NCI-H524 (cell line): ENCODE measurements at regions not wholly inside any gene's neighbourhood (a gene's known extent, or its start where the extent isn't known, plus 50 kb on each side); places are given as distances from the start of the nearest gene placed in this dataset.
"Not testable (repeated sequence)": the region's sequence is repeated elsewhere in the genome, so short reads cannot be mapped to it uniquely, and the experiment has no call there.

Experiments used
- DNase-seq, 2 experiments: peaks; one replicate each; lab custom pipeline; 2025; lab: John Stamatoyannopoulos, UW

- no peak for DNase-seq
These were observed 61.1 kb upstream of the SEM1 start for GRCh38 chr7:96770758-96771157.

- DNase-seq: no peak
These were observed 62.6 kb upstream of the SEM1 start for GRCh38 chr7:96772139-96772694.

DNA sequence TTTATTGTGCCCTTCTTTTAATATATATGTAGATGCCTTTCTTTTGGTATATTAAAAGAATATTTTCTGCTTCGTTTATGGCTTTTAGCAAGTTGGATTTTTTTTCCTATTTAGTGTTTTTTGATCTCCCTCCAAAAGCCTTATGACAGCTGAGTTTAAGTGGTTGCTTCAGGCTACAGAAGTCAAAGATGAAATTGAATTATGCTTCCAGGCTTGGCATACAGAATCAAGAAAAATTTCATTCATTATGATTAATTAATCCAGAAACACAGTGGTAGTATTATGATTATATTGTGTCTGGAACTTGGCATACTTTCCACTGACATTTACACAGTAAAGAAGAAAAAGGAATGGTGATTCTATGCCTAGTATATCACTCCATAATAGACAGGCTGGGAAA is 63.8 kb upstream of the SEM1 start:
- no peak for DNase-seq

DNA sequence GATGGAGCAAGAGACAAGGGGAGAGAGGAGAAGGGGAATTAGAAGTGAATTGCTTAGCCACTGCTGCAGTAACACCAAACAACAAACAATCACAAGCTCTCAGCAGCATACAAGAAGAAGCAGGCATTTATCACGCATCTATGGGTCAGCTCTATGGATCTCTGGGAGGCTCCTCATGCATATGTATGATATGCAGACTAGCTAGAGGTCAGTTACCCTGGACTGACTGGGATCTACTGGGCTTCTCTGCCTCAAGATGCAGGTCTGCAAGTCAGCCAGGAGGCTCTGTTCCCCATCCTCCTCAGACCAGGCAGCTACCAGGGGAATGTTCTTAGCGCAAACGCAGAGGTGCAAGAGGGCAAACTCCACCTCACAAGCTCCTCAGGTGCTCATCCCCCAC is 64.7 kb upstream of the SEM1 start:
- no peak for DNase-seq

- DNase-seq: no peak
These were observed 65.4 kb upstream of the SEM1 start for GRCh38 chr7:96775046-96775445.

DNA sequence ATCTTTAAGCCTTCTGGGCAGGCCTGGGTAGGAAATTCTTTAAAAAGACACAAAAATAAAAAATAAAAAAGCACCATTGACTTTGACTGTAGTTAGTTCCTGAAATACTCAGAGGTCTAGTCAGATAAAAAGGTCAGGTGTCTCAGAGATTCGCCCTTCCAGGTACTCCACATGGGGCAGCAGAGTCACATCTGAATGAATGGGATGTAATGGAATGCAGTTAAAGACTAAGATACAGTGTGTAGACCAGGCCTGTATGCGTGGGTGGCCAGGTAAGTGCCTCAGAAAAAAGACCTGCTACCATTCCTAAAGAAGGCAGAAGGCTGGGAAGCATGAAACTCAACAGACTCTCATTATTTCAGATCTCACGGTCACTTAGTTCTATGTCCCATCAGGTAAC is 68.6 kb upstream of the SEM1 start:
- DNase-seq: no peak

DNA sequence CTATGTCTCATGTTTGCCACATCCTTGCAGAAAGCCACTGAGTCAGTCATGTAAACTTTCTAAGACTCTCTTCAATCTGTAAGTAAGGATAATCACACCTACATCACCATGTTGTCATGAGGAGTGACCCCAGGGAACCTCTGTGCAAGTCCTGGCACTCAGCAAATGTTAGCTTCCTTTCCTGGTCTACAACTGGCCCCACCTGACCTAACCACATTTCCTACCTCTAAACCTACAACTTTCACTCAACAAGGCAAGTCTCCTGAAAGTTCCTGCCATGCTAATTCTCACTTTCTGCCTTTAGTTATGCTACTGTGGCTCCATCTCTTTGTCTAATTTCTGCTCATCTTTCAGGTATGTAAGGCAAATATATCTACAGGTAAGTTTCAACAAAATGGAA is 72.3 kb upstream of the SEM1 start:
- no peak for DNase-seq

DNA sequence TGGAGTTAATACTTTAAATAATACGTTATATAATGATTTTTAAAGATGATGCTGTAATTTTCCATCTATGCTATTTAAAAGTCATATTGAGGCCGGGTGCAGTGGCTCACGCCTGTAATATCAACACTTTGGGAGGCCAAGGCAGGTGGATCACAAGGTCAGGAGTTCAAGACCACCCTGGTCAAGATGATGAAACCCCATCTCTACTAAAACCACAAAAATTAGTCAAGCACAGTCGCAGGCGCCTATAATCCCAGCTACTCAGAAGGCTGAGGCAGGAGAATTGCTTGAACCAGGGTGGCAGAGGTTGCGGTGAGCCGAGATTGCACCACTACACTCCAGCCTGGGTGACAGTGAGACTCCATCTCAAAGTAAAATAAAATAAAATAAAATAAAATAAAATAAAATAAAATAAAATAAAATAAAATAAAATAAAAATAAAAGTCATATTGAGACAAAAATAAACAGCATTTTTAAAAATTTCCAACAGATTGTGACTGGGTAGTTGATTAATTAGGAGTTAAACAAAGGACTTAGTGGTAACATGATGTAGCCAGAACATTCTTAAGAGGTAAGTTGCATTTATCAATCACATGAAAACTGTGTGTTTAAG is 73.1 kb upstream of the SEM1 start:
- DNase-seq: not testable (repeated sequence)

GRCh38 chr7:96784597-96784996 is 75.0 kb upstream of the SEM1 start:
- no peak for DNase-seq

- no peak for DNase-seq
These were observed 76.8 kb upstream of the SEM1 start for GRCh38 chr7:96786261-96786997.

DNA sequence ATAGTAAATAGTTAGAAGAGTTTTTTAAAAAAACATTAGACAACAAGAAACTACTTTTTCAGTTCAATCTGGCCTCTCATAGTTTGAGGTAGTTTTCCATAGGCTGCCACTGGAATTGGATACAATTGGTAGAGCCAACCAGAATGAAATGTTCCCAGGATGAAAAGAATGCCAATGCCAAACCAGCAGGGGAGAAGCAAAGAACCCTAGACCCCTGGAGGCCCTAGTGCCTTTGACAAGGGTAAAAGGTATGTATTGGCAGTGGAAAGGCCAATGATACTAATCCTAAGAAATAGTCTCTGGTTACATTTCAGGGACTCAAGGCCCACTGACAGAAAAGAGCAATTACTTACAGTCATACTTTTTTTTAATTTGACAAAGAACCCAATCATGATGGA is 77.4 kb upstream of the SEM1 start:
- DNase-seq: no peak

- DNase-seq: no peak
These were observed 80.3 kb upstream of the SEM1 start for GRCh38 chr7:96789914-96790313.

DNA sequence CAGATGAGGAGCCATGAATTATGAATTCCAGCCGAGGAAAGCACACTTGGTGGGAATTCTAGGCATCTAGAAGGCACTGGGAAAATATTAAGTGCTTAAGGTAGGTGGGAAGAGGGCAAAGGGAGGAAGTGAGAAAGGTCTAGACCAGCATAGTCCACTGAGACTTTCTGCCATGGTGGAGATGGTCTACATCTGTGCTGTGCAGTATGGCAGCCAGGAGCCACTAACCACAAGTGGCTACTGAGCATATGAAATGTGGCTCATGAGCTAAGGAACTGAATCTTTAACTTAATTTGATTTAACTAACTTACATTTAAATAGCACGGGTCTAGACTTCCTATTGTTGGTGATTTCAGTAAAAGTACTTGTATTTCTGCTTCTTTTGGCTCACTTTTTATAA is 82.5 kb upstream of the SEM1 start:
- DNase-seq: no peak

DNA sequence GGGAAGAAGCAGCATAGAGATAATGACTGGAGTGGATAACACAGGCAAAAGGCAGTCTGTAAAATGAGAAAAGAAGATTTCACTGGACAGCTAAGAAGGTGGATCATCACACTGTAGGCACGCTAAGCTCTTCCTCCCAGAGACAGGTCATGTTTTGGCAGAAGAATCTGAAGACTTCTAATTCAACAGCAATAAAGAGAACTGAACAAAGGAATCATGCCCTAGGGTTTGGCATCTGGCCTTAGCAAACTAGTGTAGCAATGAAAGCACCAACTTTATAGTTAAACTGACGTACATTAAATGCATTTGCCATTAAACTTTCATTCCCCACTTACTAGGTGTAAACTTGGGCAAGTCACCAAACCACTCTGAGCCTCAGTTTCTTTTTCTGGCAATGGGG is 84.4 kb upstream of the SEM1 start:
- DNase-seq: no peak

- no peak for DNase-seq
These were observed 90.5 kb upstream of the SEM1 start for GRCh38 chr7:96800122-96800521.

GRCh38 chr7:96800824-96801223 is 91.2 kb upstream of the SEM1 start:
- no peak for DNase-seq

- no peak for DNase-seq
These were observed 109.6 kb upstream of the SEM1 start for GRCh38 chr7:96819111-96819700.

DNA sequence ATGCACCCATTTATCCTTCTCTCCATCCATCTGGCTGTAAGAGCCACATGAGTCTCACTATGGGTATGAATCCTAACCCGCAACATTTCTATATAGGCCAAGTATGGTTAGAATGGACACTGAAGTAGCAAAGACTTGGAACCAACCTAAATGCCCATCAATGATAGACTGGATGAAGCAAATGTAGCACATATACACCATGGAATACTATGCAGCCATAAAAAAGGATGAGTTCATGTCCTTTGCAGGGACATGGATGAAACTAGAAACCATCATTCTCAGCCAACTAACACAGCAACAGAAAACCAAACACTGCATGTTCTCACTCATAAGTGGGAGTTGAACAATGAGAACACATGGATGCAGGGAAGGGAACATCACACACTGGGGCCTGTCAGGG is 111.5 kb upstream of the SEM1 start:
- DNase-seq: not testable (repeated sequence)

- DNase-seq: no peak
These were observed 113.2 kb upstream of the SEM1 start for GRCh38 chr7:96822824-96823223.

DNA sequence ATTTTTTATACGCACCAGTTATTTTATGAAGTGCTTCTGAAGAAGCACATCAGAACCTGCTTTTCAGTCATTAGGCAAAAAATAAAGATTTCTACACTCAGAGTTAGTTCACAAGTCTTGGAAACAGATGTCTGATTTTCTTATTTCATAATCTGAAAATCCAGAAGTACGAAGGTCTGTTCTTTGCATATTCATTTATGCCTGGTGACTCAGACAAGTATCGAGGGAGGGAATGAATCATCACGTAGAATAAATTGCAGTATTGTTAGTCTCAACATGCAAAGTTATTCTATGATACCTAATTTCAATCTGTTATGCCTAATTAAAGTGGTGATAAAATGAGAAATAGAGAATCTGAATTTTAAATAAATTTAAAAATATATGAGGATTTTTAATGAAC is 113.6 kb upstream of the SEM1 start:
- DNase-seq: no peak

- DNase-seq: no peak
These were observed 115.0 kb upstream of the SEM1 start for GRCh38 chr7:96824686-96825085.

DNA sequence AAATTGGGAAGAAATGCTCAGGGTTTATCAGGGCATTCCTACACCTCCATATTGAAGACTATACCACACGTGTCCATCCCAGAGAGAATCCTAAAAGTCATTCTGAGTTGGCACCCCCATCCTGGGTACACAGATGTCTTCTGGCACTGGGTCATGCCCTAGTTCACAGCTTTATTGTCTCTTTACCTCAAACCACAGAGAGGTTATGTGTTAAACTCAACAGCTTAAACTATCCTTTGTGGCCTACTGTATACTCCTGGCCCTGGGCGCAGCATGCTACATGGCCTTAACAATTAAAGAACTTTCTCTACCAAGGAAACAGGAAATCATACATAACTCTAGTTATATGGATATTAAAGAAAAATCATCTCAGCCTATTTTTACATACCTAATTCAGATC is 115.6 kb upstream of the SEM1 start:
- no peak for DNase-seq

GRCh38 chr7:96826089-96826488 is 116.4 kb upstream of the SEM1 start:
- DNase-seq: no peak
